GM18508 (cell line): ENCODE measurements at regions not wholly inside any gene's neighbourhood (a gene's known extent, or its start where the extent isn't known, plus 50 kb on each side); places are given as distances from the start of the nearest gene placed in this dataset.

Experiments
- ATAC-seq: cut with Tn5 transposase; IDR thresholded peaks from one replicate; pipeline ENCODE4 v1.9.1; 2021; ENCODE audit warnings: moderate number of reproducible peaks; ENCODE audit not compliant: insufficient read depth, unreplicated experiment

- no peak for ATAC-seq
Observed at GRCh38 chr6:105781915-105782314, 304.2 kb upstream of the PRDM1 start.

- ATAC-seq = no peak
Observed at GRCh38 chr6:105781248-105781647, 304.9 kb upstream of the PRDM1 start.

- no peak for ATAC-seq
Observed at GRCh38 chr6:105780146-105780860, 305.8 kb upstream of the PRDM1 start.

- no peak for ATAC-seq
Observed at GRCh38 chr6:105779110-105779509, 307.0 kb upstream of the PRDM1 start.

GRCh38 chr6:105775095-105775494 is 311.0 kb upstream of the PRDM1 start:
- ATAC-seq = no peak

GRCh38 chr6:105774247-105774646 is 311.9 kb upstream of the PRDM1 start:
- ATAC-seq = peak; percentile 81

- ATAC-seq = no peak
Observed at GRCh38 chr6:105771313-105771970, 314.7 kb upstream of the PRDM1 start.

- no peak for ATAC-seq
Observed at GRCh38 chr6:105769987-105770386, 316.1 kb upstream of the PRDM1 start.

- ATAC-seq = no peak
Observed at GRCh38 chr6:105769197-105769596, 316.9 kb upstream of the PRDM1 start.

- no peak for ATAC-seq
Observed at GRCh38 chr6:105767541-105767940, 318.6 kb upstream of the PRDM1 start.

- no peak for ATAC-seq
Observed at GRCh38 chr6:105765239-105765638, 320.9 kb upstream of the PRDM1 start.

GRCh38 chr6:105764315-105764714 is 321.8 kb upstream of the PRDM1 start:
- no peak for ATAC-seq

GRCh38 chr6:105763866-105764265 is 322.3 kb upstream of the PRDM1 start:
- ATAC-seq = no peak

- ATAC-seq = no peak
Observed at GRCh38 chr6:105760746-105761145, 325.4 kb upstream of the PRDM1 start.

- ATAC-seq = no peak
Observed at GRCh38 chr6:105759946-105760345, 326.2 kb upstream of the PRDM1 start.

- ATAC-seq = no peak
Observed at GRCh38 chr6:105759015-105759414, 327.1 kb upstream of the PRDM1 start.

GRCh38 chr6:105757512-105758200 is 328.5 kb upstream of the PRDM1 start:
- ATAC-seq = peak; percentile 94

GRCh38 chr6:105755885-105756284 is 330.3 kb upstream of the PRDM1 start:
- no peak for ATAC-seq

GRCh38 chr6:105753620-105754211 is 332.4 kb upstream of the PRDM1 start:
- no peak for ATAC-seq

GRCh38 chr6:105753207-105753606 is 332.9 kb upstream of the PRDM1 start:
- no peak for ATAC-seq

- no peak for ATAC-seq
Observed at GRCh38 chr6:105750089-105750488, 336.0 kb upstream of the PRDM1 start.
